ENCODE measurements at regions not wholly inside any gene's neighbourhood (a gene's known extent, or its start where the extent isn't known, plus 50 kb on each side); places are given as distances from the start of the nearest gene placed in this dataset.

DNA sequence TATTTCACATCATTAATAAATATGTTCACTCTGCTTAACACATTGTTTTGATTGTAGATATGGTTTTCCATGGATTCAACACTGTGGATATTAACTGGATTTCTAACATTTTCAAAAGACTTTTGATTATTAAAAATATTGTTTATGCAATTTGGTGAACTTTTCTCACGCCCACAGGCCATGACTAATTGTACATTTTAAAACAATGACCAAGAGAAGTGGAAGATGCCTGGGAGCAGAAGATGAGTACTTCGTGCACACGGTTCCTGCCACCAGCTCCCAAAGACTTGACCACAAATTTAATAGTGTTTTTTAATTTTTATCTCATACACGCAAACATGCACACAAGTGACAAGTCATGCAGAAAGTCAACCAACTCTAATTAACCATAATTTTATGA lies 451.0 kb upstream of the ADARB2 start:
- no peak for DNase-seq (ENCODE audit: low read depth, low spot score)

DNA sequence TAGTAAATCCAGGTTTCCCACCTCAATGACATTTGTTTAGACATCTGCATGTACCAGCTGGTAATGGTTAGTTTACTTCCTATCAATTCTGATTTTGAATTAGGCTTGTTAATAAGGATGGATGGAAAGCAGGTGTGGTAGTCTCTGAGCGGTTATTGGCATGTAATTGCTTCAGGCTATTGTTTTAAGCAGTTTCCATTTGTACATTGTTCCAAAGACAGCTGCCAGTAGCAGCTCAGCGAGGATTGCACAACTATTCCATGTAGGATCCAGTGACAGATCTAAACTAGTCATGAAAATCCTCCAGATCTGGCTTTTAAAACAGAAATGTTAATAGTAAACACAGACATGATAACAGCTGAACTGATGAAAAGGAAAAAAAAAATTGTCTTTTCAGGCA lies 436.0 kb upstream of the ADARB2 start:
- no peak overlapping the region for H3K27ac ChIP-seq
- no peak for DNase-seq (ENCODE audit: low read depth, low spot score)

More for the DNA sequence above, 451.0 kb upstream of the ADARB2 start:
- peak overlapping the region; percentile 58 for H3K27ac ChIP-seq

DNA sequence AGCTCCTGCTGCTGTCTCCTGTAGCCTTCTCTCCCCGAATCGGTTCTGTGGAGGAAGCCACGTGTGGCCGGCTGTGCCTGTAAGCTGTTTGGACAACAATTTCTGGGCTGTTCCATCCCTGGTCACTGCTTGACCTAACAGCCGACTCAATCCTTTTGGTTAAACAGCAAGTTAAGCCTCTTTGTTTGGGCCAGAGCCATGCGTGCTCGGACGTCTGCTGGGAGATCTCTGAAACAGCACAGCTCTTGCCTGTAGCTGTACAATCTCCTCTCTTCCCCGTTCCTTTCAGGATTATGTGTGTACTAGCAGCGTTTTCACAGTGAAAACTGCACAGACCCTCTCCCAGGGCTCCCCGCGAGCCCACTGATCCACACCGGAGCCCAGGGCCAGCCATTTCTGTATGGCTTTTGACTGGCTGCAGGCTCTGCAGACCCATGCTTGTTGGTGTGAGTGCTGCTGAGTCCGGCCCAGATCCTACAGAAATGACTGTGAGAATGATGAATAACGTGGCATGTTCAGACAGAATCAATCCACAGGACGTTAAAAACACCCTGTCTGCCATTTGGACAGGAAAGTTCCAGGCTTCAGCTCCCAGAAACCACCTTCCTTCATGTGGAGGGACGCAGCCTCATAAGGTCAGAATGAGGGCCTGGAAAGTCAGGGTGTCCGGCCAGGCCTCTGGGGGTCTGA lies 428.6 kb upstream of the ADARB2 start:
- no peak overlapping the region for H3K27ac ChIP-seq
- DNase-seq (ENCODE audit: low read depth, low spot score), result no peak

DNA sequence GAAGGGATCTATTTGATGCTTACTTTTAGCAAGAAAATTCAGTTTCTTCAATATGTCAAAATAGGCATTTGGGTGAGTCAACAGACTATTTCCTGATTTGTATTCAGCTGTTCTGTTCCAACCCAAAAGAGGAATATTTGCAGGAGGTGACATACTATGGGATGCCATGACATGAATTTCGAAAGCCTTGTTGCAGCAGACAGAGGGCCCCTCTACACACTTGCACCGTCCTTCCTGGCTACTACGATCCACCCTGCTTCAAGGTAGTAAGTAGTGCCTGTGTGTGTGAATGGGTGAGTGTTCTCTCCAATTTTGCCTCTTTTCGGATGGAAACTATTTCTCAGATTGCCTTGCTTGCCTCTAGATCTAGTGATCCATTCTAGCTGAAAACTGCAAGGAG lies 413.0 kb upstream of the ADARB2 start:
- no peak overlapping the region for H3K27ac ChIP-seq
- DNase-seq (ENCODE audit: low read depth, low spot score), result no peak

DNA sequence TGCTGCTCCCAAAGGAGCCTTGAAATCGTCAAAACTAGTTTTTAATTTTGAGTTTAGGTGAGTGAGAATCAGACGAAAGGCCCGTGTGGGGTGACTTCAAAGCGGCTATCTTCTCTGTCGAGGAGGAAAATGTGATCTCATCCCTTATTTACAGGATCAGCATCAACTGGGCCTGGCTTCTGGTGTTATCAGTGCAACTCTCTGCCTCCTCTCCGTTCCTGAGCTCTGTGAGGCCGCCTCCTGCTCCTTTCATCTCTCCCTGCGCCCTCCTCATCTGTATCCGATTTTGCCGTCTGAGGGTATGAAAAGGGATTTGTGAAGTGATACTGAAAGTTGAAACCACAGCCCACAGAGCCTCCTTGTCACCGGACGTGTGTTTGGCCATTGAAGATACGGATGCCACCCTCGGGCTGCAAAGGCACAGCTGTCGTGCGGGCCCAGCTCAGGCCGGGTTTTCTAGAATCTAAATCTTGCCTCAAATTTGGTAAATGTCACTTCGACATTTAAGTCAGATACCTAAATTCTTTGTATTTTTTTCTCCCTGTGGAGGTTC lies 408.7 kb upstream of the ADARB2 start:
- H3K27ac ChIP-seq, result no peak overlapping the region
- no peak for DNase-seq (ENCODE audit: low read depth, low spot score)

DNA sequence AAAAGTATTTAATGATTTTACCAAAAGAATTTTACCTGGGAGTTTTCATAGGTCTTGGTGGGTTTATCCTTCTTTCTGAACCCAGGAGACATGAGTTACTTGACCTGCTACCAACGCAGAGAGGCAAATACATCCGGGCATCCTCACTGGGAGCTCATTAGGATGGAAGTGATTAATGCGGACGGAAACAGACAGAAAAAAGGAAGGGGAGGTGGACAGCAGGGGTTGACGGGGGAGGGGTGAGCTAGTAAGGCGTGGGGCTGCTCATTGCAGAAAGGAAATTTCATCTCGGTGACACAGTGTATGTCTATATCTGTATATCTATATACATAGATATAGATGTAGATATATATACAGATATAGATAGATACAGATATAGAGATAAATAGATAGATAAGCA lies 408.2 kb upstream of the ADARB2 start:
- no peak overlapping the region for H3K27ac ChIP-seq
- DNase-seq (ENCODE audit: low read depth, low spot score), result no peak

DNA sequence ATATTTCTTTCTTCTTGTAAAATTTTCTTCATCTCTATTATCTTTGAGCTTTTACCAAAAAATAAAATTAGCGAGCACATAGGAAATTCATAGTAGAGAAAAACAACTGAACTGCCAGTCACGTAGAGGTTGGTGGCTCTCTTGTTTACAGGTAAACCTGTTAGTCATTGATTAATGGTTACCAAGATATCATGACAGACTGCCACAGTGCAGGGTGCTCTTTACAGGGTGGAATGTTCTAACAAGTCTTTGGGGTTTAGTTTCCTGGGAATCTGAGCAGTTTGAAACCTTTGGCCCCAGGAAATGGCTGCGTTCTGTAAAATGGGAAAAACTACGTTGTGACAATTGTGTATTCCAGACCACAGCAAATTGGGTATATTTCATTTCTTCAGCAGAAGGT lies 407.3 kb upstream of the ADARB2 start:
- no peak for DNase-seq (ENCODE audit: low read depth, low spot score)

DNA sequence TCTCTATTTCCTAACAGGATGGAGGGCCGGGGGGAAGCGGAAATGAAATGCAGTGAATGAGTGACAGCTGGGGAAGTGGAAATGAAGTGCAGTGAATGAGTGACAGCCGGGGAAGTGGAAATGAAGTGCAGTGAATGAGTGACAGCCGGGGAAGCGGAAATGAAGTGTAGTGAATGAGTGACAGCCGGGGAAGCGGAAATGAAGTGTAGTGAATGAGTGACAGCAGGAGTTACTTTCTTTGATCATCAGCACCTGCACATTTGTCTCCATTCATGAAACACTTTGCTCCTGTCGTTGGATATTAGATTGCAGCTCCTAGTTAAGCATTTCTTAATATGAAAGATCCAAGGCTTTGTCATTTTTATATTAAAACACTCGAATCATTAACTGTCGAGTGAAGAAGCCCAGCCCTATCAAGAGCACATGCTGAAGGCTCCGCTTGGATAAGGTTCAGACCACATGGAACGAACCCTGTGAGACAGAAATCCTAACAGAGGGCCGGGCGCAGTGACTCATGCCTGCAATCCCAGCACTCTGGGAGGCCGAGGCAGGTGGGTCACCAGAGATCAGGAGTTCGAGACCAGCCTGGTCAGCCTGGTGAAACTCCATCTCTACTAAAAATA lies 406.0 kb upstream of the ADARB2 start:
- no peak for DNase-seq (ENCODE audit: low read depth, low spot score)
- H3K27ac ChIP-seq, result no peak overlapping the region

More for the DNA sequence above, 407.3 kb upstream of the ADARB2 start:
- no peak overlapping the region for H3K27ac ChIP-seq

DNA sequence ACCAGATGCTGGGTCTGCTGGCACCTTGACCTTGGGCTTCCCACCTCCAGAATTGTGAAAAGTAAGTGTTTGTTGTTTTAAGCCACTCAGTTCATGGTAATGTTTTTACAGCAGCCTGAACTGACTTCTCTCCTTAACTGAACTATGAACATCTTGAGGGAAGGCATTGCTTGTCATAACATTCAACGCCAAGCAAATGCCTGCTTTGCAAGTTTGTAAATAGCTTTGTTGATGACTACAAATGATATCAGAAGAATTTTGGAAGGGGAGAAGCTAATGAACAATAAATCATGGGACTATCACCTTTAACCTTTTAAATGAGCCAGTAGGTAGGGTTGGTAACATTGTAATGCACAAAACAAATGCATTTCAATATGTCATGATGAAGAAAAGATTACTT lies 402.4 kb upstream of the ADARB2 start:
- H3K27ac ChIP-seq, result no peak overlapping the region
- DNase-seq (ENCODE audit: low read depth, low spot score), result no peak

DNA sequence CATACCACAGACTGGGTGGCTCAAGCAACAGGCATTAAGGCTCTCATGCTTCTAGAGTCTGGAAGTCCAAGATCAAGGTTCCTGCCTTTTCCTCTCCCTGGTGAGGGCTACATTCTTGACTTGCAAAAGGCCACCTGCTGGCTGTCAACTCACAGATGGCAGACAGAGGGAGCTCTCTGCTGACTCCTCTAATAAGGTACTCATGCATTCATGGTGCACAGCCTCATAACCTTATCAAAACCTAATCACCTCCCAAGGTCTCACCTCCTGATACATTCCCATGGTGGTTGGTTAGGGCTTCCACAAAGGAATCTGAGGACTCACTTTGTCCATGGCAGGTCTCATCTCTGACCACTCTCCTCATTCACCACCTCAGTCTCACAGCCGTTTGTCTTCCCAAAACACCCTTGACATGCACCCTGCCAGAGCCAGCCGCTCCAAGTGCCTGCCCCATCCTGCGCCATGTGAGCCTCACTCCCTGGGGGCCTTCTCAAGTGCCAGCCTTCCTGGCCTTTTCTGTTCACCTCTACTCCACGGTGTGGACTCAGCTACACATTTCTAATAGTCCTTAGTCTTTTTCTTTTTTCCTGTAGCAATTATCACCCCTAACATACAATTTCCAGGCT lies 400.3 kb upstream of the ADARB2 start:
- no peak overlapping the region for H3K27ac ChIP-seq
- DNase-seq (ENCODE audit: low read depth, low spot score), result no peak

DNA sequence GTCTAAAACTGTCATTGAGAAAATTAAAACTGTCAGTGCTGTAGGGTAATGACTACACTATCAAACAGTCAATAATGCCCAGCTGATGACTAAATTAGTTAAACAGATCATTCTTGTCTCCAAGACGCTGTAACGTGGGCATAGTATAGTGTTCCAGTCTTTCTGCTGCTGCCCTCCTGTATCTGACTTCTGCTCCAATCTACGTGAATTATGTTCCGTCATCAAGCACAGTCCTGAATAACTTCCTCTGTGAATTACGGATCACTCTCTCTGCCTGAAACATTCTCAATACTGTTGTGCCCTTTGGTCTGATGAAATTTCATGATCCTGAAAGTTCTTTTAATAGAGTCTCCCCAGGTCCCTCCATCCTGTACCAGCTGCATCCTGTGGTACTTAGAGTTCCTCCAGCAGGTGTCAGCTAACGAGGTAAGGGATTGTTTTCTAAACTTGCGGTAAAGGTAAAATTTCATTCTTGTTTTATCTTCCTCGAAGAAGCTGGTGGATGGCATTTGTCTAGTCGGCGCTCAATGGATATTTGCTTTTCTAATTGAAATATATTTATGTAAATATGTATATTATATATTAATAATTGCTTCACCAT lies 393.5 kb upstream of the ADARB2 start:
- DNase-seq (ENCODE audit: low read depth, low spot score), result no peak
- no peak overlapping the region for H3K27ac ChIP-seq

DNA sequence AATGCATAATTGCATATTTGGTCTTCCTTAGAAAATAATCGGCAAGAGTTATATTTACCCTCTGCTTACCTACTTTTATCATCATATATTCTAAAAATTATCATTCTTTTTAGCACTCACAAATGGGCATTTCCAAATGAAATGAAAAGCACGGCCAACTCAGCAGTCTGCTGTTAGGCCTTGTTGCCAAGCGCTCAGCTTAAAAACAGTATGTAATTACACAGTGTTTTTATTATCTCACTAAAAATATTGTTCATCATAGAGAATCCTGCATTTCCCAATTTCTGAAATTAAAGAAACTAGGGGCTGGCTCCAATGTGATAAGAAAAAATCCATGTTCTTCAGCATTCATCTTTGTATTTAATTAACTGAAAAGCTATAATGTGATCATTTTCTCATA lies 391.7 kb upstream of the ADARB2 start:
- no peak overlapping the region for H3K27ac ChIP-seq
- DNase-seq (ENCODE audit: low read depth, low spot score), result no peak

DNA sequence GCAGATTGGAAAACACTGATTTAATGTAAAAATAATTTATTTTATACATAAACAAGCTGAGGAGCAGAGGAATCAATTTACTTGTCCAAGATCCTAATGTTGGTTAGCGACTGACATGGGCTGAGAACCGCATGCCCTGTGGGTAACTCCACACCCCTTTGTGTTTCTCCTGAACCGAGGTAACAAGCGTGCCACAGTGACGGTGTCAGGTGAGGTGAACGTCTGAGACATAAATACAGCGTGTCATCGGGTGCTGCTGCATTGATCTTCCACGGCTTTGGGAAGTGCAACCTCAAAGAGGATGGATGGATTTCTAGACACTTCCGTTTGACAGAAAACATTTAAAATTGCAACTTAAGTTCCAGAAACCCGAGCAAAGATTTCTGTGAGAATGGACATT lies 386.8 kb upstream of the ADARB2 start:
- no peak for DNase-seq (ENCODE audit: low read depth, low spot score)
- no peak overlapping the region for H3K27ac ChIP-seq

DNA sequence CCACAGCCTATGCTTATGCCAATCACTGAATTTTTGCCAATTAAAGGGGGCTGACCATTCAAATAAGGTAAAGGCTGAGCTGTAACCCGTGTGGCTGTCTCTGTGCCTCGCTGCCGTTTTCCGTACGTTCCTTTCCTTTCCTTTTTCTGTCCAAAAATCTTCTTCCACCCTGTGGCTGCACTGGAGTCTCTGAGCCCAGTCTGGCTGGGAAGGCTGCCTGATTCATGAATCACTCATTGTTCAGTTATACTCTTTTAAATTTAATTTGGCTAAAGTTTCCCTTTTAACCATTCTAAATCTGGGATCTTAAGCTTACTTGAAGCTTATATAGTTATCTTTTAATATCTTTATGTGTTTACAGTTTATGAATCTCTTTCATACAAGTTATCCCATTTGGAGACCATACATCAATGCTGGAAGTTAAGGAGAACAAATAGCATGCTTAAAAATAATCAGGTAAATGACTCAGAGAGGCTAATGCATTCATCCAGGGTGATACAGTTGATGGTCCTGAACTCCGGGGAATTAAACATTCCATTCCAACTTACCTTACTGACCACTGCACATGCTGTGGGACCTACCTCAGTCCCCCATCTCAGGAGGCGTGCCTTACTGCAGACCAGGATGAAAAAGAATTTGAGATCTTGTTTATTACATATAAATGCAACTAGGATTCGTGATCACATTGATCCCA lies 385.3 kb upstream of the ADARB2 start:
- DNase-seq (ENCODE audit: low read depth, low spot score), result no peak
- H3K27ac ChIP-seq, result peak overlapping the region; percentile 54

DNA sequence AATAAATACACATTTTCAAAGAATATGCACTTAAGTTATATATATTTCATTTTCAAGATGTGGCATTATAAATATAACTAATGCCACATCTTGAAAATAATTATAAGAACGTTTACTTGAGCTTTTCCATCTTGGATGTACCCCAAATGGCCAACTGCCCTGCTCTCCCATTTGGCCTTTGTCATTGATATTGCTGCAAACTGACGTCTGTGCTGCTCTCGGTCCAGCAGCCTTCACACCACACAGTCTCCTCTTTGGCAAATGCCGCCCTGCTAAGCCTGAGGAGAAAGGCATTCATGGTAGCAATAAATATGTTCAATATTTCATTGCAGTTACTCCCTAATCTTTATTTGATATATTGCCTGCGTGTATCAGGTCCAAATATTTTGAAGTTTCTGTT lies 384.6 kb upstream of the ADARB2 start:
- DNase-seq (ENCODE audit: low read depth, low spot score), result no peak
- H3K27ac ChIP-seq, result peak overlapping the region; percentile 54

DNA sequence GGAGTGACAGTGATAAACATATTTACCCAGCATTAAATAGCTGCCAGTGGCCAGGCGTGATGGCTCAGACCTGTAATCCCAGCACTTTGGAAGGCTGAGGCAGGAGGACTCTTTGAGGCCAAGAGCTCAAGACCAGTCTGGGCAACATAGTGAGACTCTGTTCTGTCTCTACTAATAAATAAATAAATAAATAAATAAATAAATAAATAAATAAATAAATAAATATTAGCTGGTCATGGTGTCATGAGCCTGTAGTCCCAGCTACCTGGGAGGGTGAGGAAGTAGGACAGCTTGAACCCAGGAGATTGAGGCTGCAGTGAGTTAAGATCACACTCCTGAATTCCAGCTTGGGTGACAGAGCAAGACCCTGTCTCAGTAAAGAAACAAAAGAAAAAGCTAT lies 384.0 kb upstream of the ADARB2 start:
- DNase-seq (ENCODE audit: low read depth, low spot score), result no peak
- H3K27ac ChIP-seq, result no peak overlapping the region

DNA sequence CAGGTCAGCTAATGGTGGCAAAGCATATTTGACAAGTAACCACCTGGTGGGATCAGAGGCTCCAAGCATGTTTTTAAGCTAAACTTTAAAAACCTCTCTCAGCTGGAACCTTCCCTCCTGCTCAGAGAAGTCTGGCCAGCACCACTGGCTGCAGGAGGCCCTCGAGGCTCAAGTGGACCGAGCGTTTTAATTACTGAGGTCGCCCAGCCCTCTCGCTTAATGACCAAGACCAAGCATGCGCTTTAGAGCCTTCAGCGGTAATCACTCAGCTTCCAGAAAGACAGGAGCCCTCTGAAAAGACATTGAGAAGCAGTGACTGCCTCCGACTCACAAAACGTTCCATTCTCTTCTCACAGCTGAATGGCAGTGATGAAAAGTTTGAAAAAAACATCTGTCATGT lies 383.4 kb upstream of the ADARB2 start:
- H3K27ac ChIP-seq, result no peak overlapping the region
- DNase-seq (ENCODE audit: low read depth, low spot score), result no peak

DNA sequence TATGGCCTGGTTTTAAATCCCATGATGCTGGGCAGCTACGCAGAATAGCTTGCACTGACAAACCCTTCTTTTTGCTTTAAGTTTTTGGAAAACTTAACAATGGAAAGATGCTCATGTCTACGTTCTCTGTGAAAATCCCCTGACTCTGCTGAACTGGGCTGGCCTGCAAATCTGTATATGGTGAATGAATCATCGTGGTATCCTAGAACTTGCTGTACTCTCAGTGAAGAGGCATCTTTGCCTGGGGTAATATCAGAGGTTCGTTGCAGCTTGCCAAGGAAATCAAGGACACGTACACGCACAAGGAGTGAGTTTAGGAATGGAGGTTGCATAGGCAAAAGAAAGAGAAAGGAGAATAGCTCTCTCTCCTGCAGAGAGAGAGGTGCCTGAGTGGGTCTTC lies 382.0 kb upstream of the ADARB2 start:
- peak; percentile 45 for DNase-seq (ENCODE audit: low read depth, low spot score)
- H3K27ac ChIP-seq, result peak overlapping the region; percentile 85

DNA sequence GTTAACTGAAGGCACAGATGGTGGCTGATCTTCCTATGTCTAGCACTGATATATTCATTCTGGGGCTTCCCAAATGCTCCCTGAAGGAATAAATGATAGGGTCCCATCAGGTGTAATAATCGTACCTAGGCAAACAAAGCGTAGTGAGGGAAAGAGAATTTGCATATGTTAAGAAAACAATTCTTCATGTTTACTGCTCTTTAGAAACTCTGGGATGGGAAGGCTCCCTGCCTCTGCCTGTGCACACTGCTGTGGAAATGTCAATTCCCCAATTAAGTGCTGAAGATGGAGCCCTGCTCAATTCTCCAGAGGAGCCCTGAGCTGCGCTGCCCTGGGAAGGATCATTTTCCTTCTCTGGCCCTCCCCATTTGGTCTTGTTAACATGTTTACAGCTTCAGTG lies 380.9 kb upstream of the ADARB2 start:
- no peak for DNase-seq (ENCODE audit: low read depth, low spot score)
- peak overlapping the region; percentile 85 for H3K27ac ChIP-seq

DNA sequence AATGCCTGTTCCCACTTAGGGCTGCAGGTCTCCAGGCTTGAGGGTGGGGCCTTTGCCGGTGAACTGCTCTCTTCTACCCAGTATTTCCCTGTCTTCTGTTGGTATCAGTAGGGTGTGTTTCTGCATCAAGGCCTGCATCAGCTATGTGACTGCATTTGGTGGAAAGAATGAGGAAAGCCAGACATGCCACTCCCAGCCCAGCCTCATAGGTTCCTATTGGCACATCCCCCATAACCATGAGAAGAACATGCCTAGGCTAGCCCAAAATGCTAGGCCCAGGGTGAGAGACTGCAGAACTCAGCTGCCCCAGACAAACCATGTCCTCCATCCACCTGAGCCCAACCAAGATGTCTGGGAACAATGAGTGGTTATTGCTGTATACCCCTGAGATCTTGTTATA lies 380.3 kb upstream of the ADARB2 start:
- peak; percentile 56 for DNase-seq (ENCODE audit: low read depth, low spot score)
- peak overlapping the region; percentile 85 for H3K27ac ChIP-seq

DNA sequence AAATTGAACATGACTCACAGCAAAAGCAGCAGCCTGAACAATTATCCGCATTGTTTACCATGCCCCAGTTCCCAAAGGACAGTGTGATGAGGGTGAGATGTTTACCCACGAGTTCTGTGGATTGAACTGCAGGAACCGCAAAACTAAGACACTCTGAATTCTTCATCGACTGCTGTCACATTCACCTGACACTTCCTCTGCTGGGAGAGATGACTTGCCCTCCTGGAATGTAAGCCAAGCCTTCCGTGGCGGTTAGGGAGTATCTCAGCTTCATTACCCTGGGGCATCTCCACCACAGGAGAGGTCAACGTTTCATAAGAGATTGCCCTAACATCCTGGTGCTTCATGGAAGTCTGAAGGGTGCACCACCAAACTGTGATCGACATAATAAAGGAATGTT lies 374.6 kb upstream of the ADARB2 start:
- peak overlapping the region; percentile 71 for H3K27ac ChIP-seq
- DNase-seq (ENCODE audit: low read depth, low spot score), result peak; percentile 58

Measured in epithelial cell of prostate (primary cell).